Neuron (in vitro differentiated cells): ENCODE measurements at regions not wholly inside any gene's neighbourhood (a gene's known extent, or its start where the extent isn't known, plus 50 kb on each side); places are given as distances from the start of the nearest gene placed in this dataset.

ENCODE experiments used
- H2AFZ ChIP-seq: one replicate; pipeline ENCODE4 v1.6.1; 2013; ENCODE audit warnings: low read depth, mild to moderate bottlenecking, inconsistent platforms, low read length, moderate library complexity
- H3K27me3 ChIP-seq: one replicate; pipeline ENCODE4 v1.6.1; 2013; ENCODE audit warnings: low read length; ENCODE audit not compliant: insufficient read depth
- H3K36me3 ChIP-seq: one replicate; pipeline ENCODE4 v1.6.1; 2013; ENCODE audit warnings: low read length; ENCODE audit not compliant: insufficient read depth
- H3K4me1 ChIP-seq: one replicate; pipeline ENCODE4 v1.6.1; 2013; ENCODE audit warnings: low read length; ENCODE audit not compliant: insufficient read depth
- H3K4me3 ChIP-seq: 2 replicates; pipeline ENCODE4 v1.5.1; 2013; ENCODE audit warnings: mild to moderate bottlenecking, low read length, moderate library complexity
- H3K9me3 ChIP-seq: one replicate; pipeline ENCODE4 v1.6.1; 2013; ENCODE audit warnings: low read length

DNA sequence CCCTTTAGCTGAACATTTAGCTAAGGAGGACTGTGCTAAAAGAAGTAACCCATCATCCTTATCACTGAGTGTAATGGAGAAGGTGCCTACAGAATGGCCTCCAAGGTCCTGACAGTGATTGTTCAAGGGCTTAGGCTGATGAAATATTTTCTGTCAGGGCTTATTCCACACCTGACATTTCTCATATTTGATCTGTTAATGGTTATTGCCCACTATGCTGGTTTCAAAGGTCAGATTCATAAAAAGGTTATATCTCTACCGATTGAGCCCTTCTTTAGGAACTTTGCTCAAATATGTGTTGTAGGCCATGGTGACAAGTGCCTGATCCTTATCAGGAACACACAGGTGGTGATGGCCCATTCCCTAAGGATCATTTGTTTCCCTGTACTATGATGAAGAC lies 766.4 kb upstream of the ADGRL2 start:
- no peaks in the 10 kb centered on the region for H3K9me3 ChIP-seq
- H3K4me1 ChIP-seq: no peaks in the 10 kb centered on the region
- H3K27me3 ChIP-seq: no peaks in the 10 kb centered on the region
- no peaks in the 10 kb centered on the region for H3K36me3 ChIP-seq
- H3K4me3 ChIP-seq: no peak overlapping the region
- H2AFZ ChIP-seq: no peak overlapping the region

DNA sequence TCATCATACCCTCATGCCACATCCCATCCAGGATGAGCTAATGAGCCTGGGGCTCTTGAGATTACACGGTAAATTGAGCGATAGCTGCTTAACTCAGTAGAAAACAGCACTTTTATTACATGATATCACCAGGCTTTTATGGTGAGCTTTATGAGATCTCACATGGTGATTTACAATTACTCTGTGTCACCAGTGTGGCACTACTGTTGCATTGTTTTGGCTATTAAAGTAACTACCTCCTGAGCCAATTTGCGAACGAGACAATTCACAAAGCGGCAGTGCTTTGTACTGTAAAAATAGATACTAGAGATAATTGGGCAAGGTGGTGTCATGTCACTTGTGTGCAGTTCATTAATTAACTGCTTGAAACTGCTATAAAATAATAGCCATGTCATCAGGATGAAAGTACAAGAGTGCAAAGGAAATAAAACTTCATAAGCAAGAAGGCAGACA lies 767.7 kb upstream of the ADGRL2 start:
- Histone ChIP-seq H3K27me3 (no peaks in the 10 kb centered on the region), H2AFZ (no peak overlapping the region), H3K4me3 (no peak overlapping the region), H3K9me3 (no peaks in the 10 kb centered on the region), H3K4me1 (no peaks in the 10 kb centered on the region), H3K36me3 (no peaks in the 10 kb centered on the region)

GRCh38 chr1:81032374-81032773 lies 768.4 kb upstream of the ADGRL2 start:
- Histone ChIP-seq H3K4me1 (no peaks in the 10 kb centered on the region), H3K36me3 (no peaks in the 10 kb centered on the region), H3K9me3 (no peaks in the 10 kb centered on the region), H2AFZ (no peak overlapping the region), H3K27me3 (no peaks in the 10 kb centered on the region), H3K4me3 (no peak overlapping the region)

DNA sequence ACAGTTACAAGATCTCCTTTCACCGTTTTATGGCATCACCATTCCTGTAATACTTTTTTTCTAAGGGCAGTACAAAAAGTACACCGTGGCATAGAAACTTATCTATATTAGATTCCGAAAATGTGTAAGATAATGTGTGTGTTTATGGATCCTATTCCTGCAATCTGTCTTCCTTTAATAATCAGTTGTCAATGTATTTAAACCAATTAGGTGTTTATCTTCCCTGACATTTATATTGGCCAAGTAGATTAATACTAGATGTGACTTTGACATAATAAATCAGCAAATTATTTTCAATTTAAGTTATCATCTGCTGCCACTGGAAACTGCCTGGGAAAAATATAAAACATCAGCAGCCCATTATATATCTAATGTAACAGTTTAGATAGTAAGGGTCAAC lies 770.3 kb upstream of the ADGRL2 start:
- Histone ChIP-seq H3K4me1 (no peaks in the 10 kb centered on the region), H3K36me3 (no peaks in the 10 kb centered on the region), H3K4me3 (no peak overlapping the region), H3K9me3 (no peaks in the 10 kb centered on the region), H2AFZ (no peak overlapping the region), H3K27me3 (no peaks in the 10 kb centered on the region)

DNA sequence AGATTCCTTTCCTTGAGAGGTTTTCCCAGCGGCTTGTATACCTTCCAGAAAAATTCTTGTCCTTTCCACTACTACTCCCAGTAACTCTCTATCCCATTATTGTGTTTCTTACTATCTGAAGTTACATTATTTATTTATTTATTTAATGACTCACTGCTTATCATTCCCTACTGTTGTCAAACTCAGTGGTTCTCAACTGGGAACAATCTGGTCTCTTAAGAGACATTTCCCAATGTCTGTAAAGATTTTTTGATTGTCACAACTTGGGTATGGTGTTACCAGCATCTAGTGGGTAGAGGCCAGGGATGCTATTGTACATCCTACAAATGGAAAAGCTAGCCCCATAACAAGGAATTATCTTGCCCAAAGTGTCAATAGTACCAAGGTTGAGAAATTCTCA lies 771.5 kb upstream of the ADGRL2 start:
- Histone ChIP-seq H3K36me3 (no peaks in the 10 kb centered on the region), H2AFZ (no peak overlapping the region), H3K4me1 (no peaks in the 10 kb centered on the region), H3K27me3 (no peaks in the 10 kb centered on the region), H3K9me3 (no peaks in the 10 kb centered on the region), H3K4me3 (no peak overlapping the region)

DNA sequence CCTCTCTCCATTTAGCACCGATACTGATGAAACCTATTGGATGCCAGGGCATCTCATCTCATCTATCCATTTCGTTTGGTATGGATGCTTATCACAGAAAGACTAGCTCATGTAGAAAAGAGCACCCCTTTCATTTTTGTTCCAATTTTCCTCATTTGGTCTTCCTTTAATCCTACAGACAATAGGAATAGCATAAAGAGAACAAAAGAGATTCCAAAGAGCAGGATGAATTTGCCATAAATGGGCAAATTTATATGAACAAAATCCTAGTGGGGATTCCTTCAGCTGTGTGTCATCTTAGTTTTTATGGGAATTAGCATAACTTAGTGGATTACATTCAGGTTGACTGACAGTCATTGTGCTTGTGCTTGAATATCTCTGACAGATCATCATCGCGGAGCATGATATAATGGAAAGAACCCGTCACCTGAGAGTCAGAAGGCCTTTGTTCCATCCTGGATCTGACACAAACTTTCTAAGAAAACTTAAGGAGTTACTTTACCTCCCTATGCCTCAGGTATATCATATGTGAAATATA lies 777.5 kb upstream of the ADGRL2 start:
- Histone ChIP-seq H3K27me3 (no peaks in the 10 kb centered on the region), H2AFZ (no peak overlapping the region), H3K4me1 (peaks cover 7% of the 10 kb centered on the region), H3K9me3 (no peaks in the 10 kb centered on the region), H3K36me3 (no peaks in the 10 kb centered on the region), H3K4me3 (no peak overlapping the region)

DNA sequence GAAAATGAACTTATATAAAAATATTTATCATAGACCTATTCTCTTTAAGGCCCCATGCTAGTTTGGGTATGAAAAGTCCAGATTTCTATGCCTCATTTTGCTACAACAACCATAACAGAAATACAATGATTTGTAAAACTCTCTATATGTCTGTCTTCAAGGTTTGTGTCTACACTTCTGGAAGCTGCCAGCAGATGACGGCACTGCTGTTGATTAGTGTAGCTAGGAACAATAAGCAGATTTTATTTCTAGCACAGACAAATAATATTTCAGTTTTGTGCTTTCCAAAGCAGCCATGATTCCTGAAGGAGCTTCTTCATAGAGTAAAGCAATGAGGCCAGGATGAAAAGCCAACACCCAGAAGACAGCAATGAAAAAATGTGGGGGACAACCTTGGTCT lies 779.6 kb upstream of the ADGRL2 start:
- Histone ChIP-seq H3K27me3 (no peaks in the 10 kb centered on the region), H3K9me3 (no peaks in the 10 kb centered on the region), H2AFZ (no peak overlapping the region), H3K4me1 (peaks cover 7% of the 10 kb centered on the region), H3K36me3 (no peaks in the 10 kb centered on the region), H3K4me3 (no peak overlapping the region)

- Histone ChIP-seq H3K9me3 (no peaks in the 10 kb centered on the region), H3K27me3 (no peaks in the 10 kb centered on the region), H3K4me3 (no peak overlapping the region), H3K4me1 (peaks cover 7% of the 10 kb centered on the region), H2AFZ (no peak overlapping the region), H3K36me3 (no peaks in the 10 kb centered on the region)
Observed at GRCh38 chr1:81020506-81020905, 780.2 kb upstream of the ADGRL2 start.

DNA sequence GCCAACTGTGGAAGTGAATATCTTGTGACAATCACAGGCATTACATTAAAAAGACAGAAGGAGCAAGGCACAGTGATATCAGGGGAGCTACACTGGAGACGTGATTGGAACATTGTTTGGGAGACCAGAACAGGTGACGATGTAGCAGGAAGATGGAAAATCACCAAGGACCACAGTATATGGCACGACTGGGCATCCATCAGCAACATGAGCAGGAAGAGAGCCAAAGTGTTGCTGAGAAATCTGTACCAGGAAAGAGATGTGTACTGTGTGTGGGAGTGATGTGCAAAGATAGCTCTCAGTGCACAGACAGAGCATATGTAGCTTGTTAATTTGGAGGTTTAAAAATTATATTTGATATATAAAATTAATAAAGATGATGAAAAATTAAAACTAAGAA lies 790.6 kb upstream of the ADGRL2 start:
- Histone ChIP-seq H3K27me3 (no peaks in the 10 kb centered on the region), H3K4me1 (no peaks in the 10 kb centered on the region), H3K9me3 (no peaks in the 10 kb centered on the region), H2AFZ (no peak overlapping the region), H3K4me3 (no peak overlapping the region), H3K36me3 (no peaks in the 10 kb centered on the region)

GRCh38 chr1:81008293-81008692 lies 792.4 kb upstream of the ADGRL2 start:
- Histone ChIP-seq H3K27me3 (no peaks in the 10 kb centered on the region), H2AFZ (no peak overlapping the region), H3K36me3 (no peaks in the 10 kb centered on the region), H3K4me1 (no peaks in the 10 kb centered on the region), H3K9me3 (no peaks in the 10 kb centered on the region), H3K4me3 (no peak overlapping the region)

DNA sequence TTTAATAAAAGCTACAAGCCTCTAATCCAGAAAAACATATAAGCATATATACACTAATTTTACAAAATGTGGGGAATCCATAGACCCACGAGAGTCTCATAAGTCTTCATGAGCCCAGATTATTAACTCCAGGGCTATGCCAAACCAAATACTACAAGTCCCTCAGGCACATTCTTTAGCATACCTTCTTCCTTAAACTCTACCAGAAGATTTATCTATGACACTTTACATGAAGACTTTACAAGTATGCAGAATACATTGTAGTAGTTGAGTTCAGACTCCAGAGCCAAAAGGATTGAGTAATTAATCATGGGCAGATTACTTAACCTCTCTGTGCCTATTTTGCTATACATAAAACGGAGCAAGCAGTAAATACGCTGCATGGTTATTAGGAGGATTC lies 793.7 kb upstream of the ADGRL2 start:
- Histone ChIP-seq H3K4me1 (no peaks in the 10 kb centered on the region), H3K9me3 (no peaks in the 10 kb centered on the region), H3K27me3 (no peaks in the 10 kb centered on the region), H2AFZ (no peak overlapping the region), H3K4me3 (no peak overlapping the region), H3K36me3 (no peaks in the 10 kb centered on the region)

- Histone ChIP-seq H2AFZ (no peak overlapping the region), H3K27me3 (no peaks in the 10 kb centered on the region), H3K4me1 (no peaks in the 10 kb centered on the region), H3K4me3 (no peak overlapping the region), H3K36me3 (no peaks in the 10 kb centered on the region), H3K9me3 (no peaks in the 10 kb centered on the region)
Observed at GRCh38 chr1:81006502-81006901, 794.2 kb upstream of the ADGRL2 start.

DNA sequence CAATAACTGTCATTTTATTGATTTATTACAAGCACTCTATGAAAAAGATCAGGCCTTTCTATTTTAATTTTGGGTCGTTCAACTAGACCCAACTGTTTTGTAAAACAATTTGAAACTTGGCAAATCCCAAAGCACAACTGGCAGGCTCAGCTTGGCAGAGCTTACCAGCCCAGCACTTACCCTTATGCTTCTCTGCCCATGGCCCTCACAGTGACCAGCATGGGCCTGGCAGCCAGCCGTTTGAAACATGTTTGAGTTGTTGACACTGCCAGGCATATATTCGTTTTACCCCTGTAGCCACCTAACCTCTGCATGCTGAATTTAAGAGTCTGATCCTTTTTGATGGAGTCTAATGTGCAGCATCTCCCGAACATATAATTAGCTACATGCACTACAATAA lies 796.7 kb upstream of the ADGRL2 start:
- Histone ChIP-seq H3K27me3 (no peaks in the 10 kb centered on the region), H3K9me3 (peaks cover 5% of the 10 kb centered on the region), H3K4me1 (no peaks in the 10 kb centered on the region), H3K4me3 (no peak overlapping the region), H3K36me3 (no peaks in the 10 kb centered on the region), H2AFZ (no peak overlapping the region)

DNA sequence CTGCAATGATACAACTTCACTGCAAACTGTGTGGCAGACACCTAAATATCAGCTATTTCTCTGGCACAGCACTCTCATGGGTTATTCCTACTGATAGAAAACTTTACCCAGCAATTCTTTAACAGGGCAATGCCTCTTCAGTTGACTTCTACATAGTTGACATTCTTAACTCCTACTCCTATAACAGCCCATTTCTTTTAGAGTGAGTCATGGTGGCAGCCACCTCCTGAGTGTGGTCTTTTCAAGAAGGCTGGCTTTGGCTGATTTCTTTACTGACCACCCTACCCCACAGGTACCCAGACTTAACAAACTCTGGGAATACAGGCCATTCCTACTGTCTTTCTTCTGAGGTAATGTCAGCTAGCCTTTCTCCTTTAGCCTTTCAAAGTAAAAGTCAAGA lies 805.8 kb upstream of the ADGRL2 start:
- no peak overlapping the region for H2AFZ ChIP-seq
- H3K36me3 ChIP-seq: no peaks in the 10 kb centered on the region
- H3K9me3 ChIP-seq: no peaks in the 10 kb centered on the region
- no peaks in the 10 kb centered on the region for H3K27me3 ChIP-seq
- H3K4me3 ChIP-seq: no peak overlapping the region
- peaks cover 9% of the 10 kb centered on the region for H3K4me1 ChIP-seq
